ENCODE measurements at regions not wholly inside any gene's neighbourhood (a gene's known extent, or its start where the extent isn't known, plus 50 kb on each side); places are given as distances from the start of the nearest gene placed in this dataset.

GRCh38 chr10:83869898-83870297, 269.4 kb upstream of the GHITM start:
- no peak for TF ChIP-seq CTCF (conservative IDR thresholded peaks at IDR 0.05)
- no peak for TF ChIP-seq ZFX (IDR thresholded peaks at IDR 0.05)

Data from C4-2B (cell line).